ENCODE measurements at regions not wholly inside any gene's neighbourhood (a gene's known extent, or its start where the extent isn't known, plus 50 kb on each side); places are given as distances from the start of the nearest gene placed in this dataset.

- intact Hi-C loops (cut with micrococcal nuclease; ENCODE audit: unreplicated experiment): no loop called here
- H3K36me3 ChIP-seq (ENCODE audit: insufficient read depth, low read length): no peaks in the 10 kb centered on the region
- no peak overlapping the region for H3K4me3 ChIP-seq (ENCODE audit: low read depth, low read length, poor library complexity, severe bottlenecking)
- H3K4me1 ChIP-seq (ENCODE audit: insufficient read depth, low read length, poor library complexity, severe bottlenecking): no peaks in the 10 kb centered on the region
- ChIA-PET POLR2A (no interaction called here), CTCF (ENCODE audit: unreplicated experiment) (no interaction called here)
- no peaks in the 10 kb centered on the region for H3K9me2 ChIP-seq (ENCODE audit: insufficient read depth, low read length)
- TF ChIP-seq CTCF (conservative IDR thresholded peaks at IDR 0.05; ENCODE audit: low read length): no peak
- TF ChIP-seq EZH2phosphoT487 (IDR thresholded peaks at IDR 0.05; ENCODE audit: borderline replicate concordance, low read depth, low read length): no peak
- no peak overlapping the region for H2AFZ ChIP-seq (ENCODE audit: low read length)
- no peaks in the 10 kb centered on the region for H4K20me1 ChIP-seq (ENCODE audit: insufficient read depth, low read length)
- DNase-seq (ENCODE audit: low spot score): peak; percentile 0
- BruUV-seq (replicated peaks): no TSS peak
- no peaks in the 10 kb centered on the region for H3K79me2 ChIP-seq (ENCODE audit: insufficient read depth, low read depth, low read length)
- H3K9me3 ChIP-seq (ENCODE audit: low read length): no peaks in the 10 kb centered on the region
- H3K27ac ChIP-seq (ENCODE audit: low read depth, low read length, poor library complexity, severe bottlenecking): no peak overlapping the region
- no peak overlapping the region for H3K4me2 ChIP-seq (ENCODE audit: low read length)
Observed at GRCh38 chr5:37900692-37901091, 60.9 kb upstream of the GDNF start.

- ChIA-PET POLR2A (interaction anchor here (0.5 to 1.3 kb wide), 2 partner anchors 76 to 247 kb away, joined by 3 to 4 read pairs; no protein-coding TSS in a partner anchor), CTCF (ENCODE audit: unreplicated experiment) (no interaction called here)
- H3K4me2 ChIP-seq (ENCODE audit: low read length): no peak overlapping the region
- no peaks in the 10 kb centered on the region for H3K9me3 ChIP-seq (ENCODE audit: low read length)
- no peak overlapping the region for H2AFZ ChIP-seq (ENCODE audit: low read length)
- H3K9me2 ChIP-seq (ENCODE audit: insufficient read depth, low read length): no peaks in the 10 kb centered on the region
- no peaks in the 10 kb centered on the region for H3K36me3 ChIP-seq (ENCODE audit: insufficient read depth, low read length)
- no peak overlapping the region for H3K27ac ChIP-seq (ENCODE audit: low read depth, low read length, poor library complexity, severe bottlenecking)
- H3K4me1 ChIP-seq (ENCODE audit: insufficient read depth, low read length, poor library complexity, severe bottlenecking): no peaks in the 10 kb centered on the region
- no TSS peak for BruUV-seq (replicated peaks)
- H4K20me1 ChIP-seq (ENCODE audit: insufficient read depth, low read length): no peaks in the 10 kb centered on the region
- no peaks in the 10 kb centered on the region for H3K79me2 ChIP-seq (ENCODE audit: insufficient read depth, low read depth, low read length)
- no peak for DNase-seq (ENCODE audit: low spot score)
- intact Hi-C loops (cut with micrococcal nuclease; ENCODE audit: unreplicated experiment): no loop called here
- H3K4me3 ChIP-seq (ENCODE audit: low read depth, low read length, poor library complexity, severe bottlenecking): no peak overlapping the region
- TF ChIP-seq CTCF (conservative IDR thresholded peaks at IDR 0.05; ENCODE audit: low read length) (no peak), EZH2phosphoT487 (IDR thresholded peaks at IDR 0.05; ENCODE audit: borderline replicate concordance, low read depth, low read length) (no peak)
Observed at GRCh38 chr5:37899037-37899436, 59.2 kb upstream of the GDNF start.

- BruUV-seq (replicated peaks): no TSS peak
Observed at GRCh38 chr5:37896159-37896558, 56.3 kb upstream of the GDNF start.

More at GRCh38 chr5:37896159-37896558, 56.3 kb upstream of the GDNF start:
- Histone ChIP-seq H4K20me1 (ENCODE audit: insufficient read depth, low read length) (no peaks in the 10 kb centered on the region), H2AFZ (ENCODE audit: low read length) (no peak overlapping the region), H3K9me3 (ENCODE audit: low read length) (no peaks in the 10 kb centered on the region), H3K9me2 (ENCODE audit: insufficient read depth, low read length) (no peaks in the 10 kb centered on the region), H3K4me1 (ENCODE audit: insufficient read depth, low read length, poor library complexity, severe bottlenecking) (no peaks in the 10 kb centered on the region), H3K4me3 (ENCODE audit: low read depth, low read length, poor library complexity, severe bottlenecking) (no peak overlapping the region), H3K27ac (ENCODE audit: low read depth, low read length, poor library complexity, severe bottlenecking) (no peak overlapping the region), H3K4me2 (ENCODE audit: low read length) (no peak overlapping the region), H3K79me2 (ENCODE audit: insufficient read depth, low read depth, low read length) (no peaks in the 10 kb centered on the region), H3K36me3 (ENCODE audit: insufficient read depth, low read length) (no peaks in the 10 kb centered on the region)
- TF ChIP-seq CTCF (conservative IDR thresholded peaks at IDR 0.05; ENCODE audit: low read length) (no peak), EZH2phosphoT487 (IDR thresholded peaks at IDR 0.05; ENCODE audit: borderline replicate concordance, low read depth, low read length) (no peak)
- intact Hi-C loops (cut with micrococcal nuclease; ENCODE audit: unreplicated experiment): no loop called here
- ChIA-PET POLR2A (no interaction called here), CTCF (ENCODE audit: unreplicated experiment) (no interaction called here)
- no peak for DNase-seq (ENCODE audit: low spot score)

Data from OCI-LY7 (cell line).